NCI-H460 (cell line): ENCODE measurements at regions not wholly inside any gene's neighbourhood (a gene's known extent, or its start where the extent isn't known, plus 50 kb on each side); places are given as distances from the start of the nearest gene placed in this dataset.

Source experiments
- DNase-seq: peaks from one replicate; pipeline ENCODE4 v3.0.0-alpha.2; 2016; ENCODE audit warnings: low read depth; ENCODE audit errors: extremely low read depth
- small RNA-seq, 2 experiments: library from RNA; depleted of rRNA; stranded (forward); fragments of <200 nt; gene quantifications; one replicate each; pipeline ENCODE3, GENCODE V24; 2014

DNA sequence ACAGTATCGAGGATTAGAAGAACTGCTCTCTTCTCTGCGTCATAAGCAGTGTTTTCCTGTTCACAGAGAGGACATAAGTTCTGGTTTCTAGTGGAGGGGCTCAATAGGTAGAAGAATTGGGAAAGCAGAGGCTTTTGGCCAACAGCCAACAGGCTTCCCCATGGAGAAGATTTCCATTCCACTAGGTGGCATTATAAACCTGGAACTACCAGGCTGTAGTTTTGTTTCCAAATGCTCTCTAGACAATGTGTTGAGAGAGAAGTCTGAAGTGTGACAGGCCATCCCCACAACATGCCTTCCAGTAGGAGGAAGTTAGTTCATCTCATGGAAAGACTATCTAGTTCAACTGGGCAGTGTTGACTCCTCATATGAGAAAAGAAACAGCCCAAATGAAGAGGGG, 63.8 kb upstream of the ANXA10 start:
- peak; percentile 31 for DNase-seq

DNA sequence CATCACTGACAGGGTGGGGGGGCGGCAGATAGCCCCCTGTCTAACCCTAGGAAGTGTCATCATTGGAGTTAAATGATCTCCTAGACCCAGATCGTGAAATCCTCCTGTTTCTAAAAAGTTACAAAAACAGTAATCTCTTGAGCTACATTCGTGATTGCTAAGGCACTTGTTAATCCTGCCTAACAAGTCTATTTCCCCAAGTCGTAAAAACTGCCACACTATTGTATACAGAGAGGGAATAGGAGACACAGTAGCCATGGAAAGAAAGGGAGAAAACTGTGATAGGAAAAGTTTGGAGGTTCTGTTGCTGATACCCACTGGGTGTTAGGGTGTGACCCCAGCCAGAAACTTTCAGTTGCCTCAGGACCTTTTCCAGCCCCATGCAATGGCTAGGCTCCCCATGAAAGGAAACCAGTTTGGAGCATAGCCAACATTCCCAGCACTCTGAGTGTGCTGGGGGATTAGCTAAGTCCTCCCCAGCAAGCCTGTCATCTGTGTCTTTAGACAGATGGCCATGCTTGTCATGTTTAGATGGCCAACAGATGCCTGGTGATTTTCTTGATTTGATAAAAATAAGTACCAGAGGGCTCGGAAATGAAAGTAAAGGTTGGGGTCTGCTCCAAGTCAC, 63.3 kb upstream of the ANXA10 start:
- no peak for DNase-seq

DNA sequence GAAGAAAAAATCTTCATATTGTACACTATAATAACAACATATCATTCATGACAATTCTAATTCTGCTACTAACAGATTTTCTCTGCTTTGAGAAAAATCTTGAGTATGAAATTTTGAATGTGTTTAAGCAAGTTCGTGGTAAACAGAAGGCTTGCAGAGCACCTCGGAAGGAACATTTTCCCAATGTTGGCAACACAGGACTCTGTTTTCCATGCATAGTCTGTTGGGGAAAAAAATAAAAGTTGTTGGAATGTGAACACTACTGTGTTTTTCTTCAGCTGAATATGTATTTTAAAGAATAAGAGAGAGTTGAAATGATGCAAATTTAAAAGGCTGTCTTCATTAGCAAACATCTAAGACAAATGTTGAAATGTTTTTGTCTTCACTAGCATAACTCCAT, 54.7 kb upstream of the ANXA10 start:
- DNase-seq, result no peak

DNA sequence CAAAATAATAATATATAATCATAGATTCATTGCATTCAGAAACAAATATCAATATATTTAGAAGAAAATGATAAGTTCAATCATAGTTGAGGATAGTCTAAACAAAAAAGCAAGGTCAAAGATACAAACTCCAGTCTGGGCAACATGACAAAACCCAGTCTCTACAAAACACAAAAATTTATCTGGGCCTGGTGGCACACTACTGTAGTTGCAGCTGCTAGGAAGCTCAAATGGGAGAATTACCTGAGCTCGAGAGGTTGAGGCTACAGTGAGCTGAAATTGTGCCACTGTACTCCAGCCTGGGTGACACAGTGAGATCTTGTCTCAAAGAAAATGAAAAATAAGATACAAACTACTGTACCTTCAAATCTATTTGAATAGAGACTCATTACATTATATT, 52.7 kb upstream of the ANXA10 start:
- no peak for DNase-seq

Small RNAs in the stretch of these regions (small RNA-seq; reads per million reads assigned to genes)
- gene RN7SL776P, result 0 reads per million in 2 experiments
